PFSK-1 (cell line): ENCODE measurements at regions not wholly inside any gene's neighbourhood (a gene's known extent, or its start where the extent isn't known, plus 50 kb on each side); places are given as distances from the start of the nearest gene placed in this dataset.

ENCODE experiments used
- FOXP2 ChIP-seq: optimal IDR thresholded peaks from 2 replicates; pipeline ENCODE3; 2011; ENCODE audit warnings: borderline replicate concordance, control low read depth, inconsistent platforms; ENCODE audit not compliant: insufficient read depth; ENCODE audit errors: extremely low read length, extremely low read depth
- POLR2AphosphoS5 ChIP-seq: IDR thresholded peaks from 2 replicates; pipeline ENCODE4 v1.6.1; 2012; ENCODE audit warnings: low read depth, mild to moderate bottlenecking, control low read depth, low read length, moderate library complexity
- SIN3A ChIP-seq: IDR thresholded peaks from 2 replicates; pipeline ENCODE4 v1.6.1; 2012; ENCODE audit warnings: mild to moderate bottlenecking, low read length, moderate library complexity, borderline replicate concordance; ENCODE audit not compliant: insufficient read depth
- TAF1 ChIP-seq: IDR thresholded peaks from 2 replicates; pipeline ENCODE4 v1.6.1; 2012; ENCODE audit warnings: low read length, control low read depth, borderline replicate concordance; ENCODE audit not compliant: insufficient read depth

DNA sequence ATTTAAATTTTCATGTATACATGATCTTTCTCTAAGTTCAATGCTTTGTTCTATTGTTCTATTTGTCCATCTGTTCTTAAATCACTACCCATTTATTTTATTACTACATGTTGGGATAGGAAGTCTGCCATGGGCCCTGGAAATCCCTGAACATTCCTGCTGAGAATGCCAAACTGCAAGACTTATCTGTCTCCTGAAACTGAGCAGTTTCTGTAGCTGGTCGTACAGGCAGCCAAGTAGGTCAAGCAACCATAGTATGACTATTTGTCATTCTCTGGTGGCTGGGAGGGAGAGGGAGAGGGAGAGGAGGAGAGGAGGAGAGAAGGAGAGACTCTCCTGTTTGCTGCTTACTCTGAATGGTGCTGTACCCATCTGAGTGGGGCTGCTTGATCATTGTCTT is 82.8 kb upstream of the SNX19 start:
- TF ChIP-seq POLR2AphosphoS5 (no peak), TAF1 (no peak), FOXP2 (no peak), SIN3A (no peak)
